Daoy (cell line): ENCODE measurements at regions not wholly inside any gene's neighbourhood (a gene's known extent, or its start where the extent isn't known, plus 50 kb on each side); places are given as distances from the start of the nearest gene placed in this dataset.

Experiments used
- DNase-seq: peaks from one replicate; pipeline ENCODE4 v3.0.0-alpha.2; 2015; ENCODE audit warnings: low read depth

DNA sequence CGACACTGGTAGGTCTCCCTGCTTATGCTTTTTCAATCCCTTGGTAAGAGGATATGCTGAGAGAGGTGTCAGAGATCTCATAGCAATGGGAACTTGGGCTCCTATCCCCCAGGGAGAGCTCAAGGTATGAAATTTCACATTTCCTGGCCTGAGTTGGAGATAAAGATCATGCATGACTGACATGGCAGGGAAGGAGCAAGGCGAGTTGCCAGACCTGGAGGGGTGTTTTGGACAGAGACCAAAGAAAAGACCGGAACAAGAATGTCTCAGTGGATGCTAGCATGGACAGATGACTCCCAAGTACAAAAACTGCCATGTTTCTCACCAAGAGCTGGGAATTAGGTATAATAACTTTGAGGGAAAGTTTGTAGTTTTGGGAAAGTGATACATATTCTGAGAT lies 334.1 kb upstream of the B3GALT2 start:
- peak; percentile 33 for DNase-seq

DNA sequence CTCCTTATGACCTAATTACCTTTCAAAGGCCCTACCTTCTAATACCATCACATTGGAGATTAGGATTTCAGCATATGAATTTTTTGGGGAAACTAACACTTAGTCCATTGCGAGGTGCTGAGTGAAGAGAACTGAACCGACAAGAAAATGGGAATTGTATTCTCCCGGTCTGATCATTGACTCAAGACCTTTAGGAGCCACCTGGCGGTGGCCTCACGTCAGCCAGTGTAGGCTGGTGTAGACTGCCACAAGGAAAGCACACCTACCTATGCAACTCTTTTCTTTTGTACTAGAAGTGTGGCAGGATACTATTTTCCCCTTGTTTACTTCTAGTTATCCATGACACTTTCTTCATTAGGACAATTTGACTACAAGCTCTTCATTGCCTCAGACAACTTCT lies 333.5 kb upstream of the B3GALT2 start:
- DNase-seq, result no peak

DNA sequence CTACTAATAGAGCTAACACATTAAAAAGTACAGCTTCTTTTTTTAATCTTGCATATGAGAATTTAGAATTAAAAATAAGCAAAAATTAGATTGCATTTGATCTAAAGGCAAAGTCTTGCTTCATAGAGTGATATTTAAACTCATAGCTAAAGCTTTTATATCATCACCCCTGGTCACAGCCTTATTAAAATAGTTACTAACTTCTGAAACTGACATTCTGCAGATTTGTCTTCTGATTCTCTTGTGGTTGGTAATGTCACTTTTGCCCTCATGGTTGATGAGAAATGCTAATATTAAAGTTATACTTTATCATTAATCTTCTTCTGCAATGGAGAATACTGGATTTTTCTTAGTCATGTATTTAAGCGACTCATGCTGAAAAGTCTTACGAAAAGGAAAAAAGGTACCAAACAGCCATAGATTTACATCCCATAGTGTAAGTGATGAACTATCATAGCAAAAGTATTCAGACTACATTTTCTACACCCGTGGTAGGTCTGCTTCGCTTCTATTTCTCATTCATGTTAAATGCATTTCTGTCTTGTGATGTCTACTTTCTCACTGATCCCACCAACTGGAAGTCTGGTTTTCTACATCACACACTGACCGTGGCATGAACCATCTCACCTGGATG lies 330.5 kb upstream of the B3GALT2 start:
- no peak for DNase-seq

DNA sequence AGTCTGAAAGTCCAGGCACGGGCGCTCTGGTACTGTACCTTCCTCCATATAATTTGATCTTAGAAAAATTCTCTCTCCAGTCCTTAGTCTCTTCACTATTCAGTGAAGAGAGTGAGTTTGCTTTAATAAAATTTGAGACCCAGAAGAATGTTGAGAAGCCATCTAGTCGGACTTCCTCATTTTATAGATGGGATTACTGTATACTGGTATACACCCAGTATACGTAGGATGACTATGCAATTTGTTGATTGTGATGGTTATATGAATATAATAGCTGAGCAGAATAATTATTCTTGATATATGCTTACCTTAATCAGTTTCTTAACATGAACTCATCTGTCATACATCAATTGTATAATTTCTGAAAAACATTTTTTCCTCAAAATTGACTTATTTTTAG lies 328.0 kb upstream of the B3GALT2 start:
- DNase-seq, result no peak

DNA sequence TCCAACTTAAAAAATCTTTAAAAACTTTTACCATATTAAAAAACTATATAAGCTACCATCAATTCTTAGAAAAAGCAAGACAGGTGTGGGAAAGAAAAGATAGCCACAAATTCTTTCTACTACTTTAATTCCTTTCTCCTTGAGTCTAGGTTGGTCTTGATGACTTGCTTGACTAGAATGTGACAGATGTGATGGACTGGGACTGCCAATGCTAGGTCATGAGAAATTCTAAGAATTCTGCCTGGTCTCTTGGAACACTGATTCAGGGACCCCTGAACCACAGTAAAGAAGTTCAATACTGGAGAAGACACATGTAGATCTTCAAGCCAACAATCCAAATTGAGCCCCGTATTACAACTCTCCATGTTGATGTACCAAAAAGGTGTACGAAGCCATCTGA lies 326.6 kb upstream of the B3GALT2 start:
- no peak for DNase-seq

DNA sequence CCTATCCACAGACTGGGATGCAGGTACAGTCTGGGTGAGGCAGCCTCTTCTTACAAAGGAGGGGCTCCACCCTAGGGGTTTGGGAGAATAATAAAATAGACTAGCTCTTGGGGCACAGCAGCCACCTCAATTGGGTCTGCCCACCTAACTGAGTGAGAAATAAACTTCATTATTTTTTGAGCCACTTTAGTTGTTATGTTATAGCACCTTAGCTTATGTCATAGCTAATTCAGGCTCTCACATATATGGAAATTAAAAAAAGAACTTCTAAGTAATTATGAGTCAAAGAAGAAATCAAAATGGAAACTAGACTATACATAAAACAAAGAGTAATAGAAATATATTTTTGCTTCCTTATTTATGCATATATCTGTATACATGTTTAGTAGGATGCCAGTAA lies 318.5 kb upstream of the B3GALT2 start:
- no peak for DNase-seq

DNA sequence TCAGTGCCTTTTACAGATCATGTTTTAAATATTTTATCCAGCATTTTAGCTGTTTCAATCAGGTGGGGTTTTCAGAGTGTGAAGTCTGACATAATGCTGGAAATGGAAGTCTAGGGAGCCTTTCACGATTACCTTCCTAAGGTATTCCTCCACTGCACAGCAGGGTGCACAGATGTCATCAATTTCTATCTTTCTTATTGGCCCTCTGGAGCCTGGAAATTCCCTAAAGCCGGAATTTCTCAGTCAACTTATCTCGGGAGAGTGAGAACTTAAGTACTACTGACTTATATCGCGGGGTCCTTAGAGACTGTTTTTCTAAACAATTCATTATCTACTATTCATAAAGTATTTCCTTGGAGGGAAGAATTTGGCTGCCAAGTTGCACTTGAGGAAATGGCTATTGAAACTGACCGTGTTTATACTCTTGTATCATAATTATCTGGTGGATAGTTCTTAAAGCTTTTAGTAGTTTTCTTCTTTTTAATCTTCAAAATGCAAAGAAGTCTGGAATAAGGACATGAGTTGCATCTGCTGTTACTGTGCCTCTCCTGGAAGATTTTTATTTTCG lies 311.8 kb upstream of the B3GALT2 start:
- peak; percentile 11 for DNase-seq

DNA sequence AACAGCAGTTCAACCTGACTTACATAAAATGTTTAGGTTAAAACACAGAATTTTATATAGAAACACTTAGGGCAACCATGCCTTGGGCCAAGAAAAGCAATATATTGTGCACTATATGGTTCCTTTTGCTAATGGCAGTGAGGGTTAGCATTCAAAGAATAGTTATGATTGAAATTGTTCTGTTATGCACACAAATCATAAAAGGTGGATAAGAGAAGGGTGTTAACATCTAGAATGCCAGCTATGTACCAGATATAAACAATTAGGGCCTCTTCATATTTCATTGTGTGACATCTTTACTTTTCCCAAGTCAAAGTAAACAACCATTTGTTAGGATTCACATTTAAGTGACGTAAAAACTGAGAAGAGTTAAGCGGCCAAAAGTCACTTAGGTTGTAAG lies 308.0 kb upstream of the B3GALT2 start:
- DNase-seq, result no peak

DNA sequence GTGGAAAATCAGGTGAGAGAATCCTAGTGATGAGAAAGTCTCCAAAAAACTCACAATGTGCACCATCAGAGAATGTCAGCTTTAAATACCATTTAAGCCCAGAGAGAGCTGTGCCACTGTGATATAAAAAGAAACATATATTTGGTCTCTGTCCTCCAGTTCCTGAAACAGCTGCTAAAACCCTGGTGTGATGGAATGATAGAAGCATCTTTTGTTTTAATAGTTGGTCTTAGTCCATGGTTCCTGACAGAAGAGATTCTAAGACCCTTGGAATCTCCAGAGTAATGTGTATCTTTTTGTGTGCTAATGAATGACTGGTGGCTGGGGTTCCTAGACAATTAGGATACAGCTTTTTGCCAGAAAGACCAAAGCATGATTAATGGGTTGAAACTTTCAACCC lies 302.8 kb upstream of the B3GALT2 start:
- DNase-seq, result no peak

DNA sequence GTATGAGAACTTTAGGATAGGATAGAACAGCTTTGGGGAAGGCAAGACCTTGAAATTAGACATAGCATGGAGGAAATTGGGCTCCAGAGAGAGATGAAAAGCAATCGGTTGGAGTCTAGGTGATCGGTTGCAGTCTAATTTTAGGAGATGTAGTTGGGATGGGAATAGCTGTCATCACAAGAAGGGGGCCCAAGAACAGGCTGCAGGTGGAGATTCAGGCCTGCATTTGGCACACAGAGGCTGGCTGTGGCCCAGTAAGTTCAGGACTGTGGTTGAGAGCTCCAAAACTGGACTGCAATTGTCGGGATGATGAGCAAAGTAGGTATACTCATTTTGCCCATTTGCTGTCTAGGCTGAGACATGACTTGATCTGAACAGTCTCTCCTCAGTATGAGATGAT lies 301.3 kb upstream of the B3GALT2 start:
- no peak for DNase-seq

DNA sequence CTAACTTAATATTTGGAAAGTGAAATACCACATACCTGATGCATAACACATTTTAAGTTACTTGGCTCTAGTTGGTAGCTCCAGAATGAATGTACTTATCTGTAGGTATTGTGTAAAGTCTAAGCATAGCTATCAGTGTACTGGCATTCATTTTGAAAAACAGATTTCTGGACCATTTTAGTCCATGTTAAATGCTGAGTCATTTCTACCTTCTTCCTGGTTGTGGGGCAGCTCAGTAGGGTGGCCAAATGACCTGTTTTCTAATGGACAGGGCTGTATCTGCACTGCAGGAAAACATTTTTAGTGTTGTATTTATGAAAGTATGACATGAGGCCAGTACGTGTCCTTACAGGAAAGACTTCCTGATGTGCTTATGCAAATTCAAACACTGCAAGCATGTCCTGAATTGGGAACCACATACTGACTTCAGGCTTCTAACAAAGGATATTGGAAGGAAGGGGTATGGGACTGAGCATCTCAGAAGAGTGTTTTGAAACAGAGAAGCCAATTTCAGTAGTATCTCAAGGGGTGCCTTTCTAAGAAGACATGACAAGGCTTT lies 300.3 kb upstream of the B3GALT2 start:
- no peak for DNase-seq

DNA sequence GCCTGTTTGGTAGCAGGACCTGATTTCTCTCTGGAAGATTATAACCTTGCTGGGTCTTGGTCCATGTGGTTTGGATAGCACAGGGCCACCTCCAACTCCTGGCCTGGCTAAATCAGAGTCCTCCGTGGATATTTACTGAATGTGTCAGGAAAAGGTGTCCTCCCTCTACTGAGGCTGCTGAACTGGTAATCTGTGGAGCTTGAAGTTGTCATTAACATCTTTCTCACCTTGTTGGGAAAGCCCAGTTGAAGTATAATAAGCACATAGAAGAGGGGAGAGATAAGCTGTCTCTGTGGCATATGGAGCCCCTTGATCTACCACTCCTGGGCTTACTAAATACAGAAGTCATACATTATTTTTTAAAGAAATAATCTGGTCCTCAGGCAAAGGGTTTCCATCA lies 294.3 kb upstream of the B3GALT2 start:
- DNase-seq, result no peak

DNA sequence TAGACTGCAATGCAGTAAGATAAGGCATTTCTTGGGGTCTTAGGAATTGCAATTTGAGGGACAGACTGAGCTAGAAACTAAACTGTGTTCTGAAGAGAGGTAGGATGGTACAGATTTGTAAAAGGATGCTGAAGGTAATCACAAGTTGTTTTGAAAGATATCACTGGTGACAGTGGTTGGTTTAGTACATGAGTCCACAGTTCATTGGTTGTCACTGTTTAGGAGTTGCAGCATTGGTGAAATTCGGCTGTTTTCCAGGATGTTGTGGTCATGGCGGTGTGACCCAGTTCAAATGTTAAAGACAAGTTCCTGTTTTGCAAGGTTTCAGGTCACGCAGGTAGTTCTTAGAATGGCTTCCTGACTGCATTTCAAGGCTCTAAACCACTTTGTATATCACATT lies 292.8 kb upstream of the B3GALT2 start:
- DNase-seq, result no peak

DNA sequence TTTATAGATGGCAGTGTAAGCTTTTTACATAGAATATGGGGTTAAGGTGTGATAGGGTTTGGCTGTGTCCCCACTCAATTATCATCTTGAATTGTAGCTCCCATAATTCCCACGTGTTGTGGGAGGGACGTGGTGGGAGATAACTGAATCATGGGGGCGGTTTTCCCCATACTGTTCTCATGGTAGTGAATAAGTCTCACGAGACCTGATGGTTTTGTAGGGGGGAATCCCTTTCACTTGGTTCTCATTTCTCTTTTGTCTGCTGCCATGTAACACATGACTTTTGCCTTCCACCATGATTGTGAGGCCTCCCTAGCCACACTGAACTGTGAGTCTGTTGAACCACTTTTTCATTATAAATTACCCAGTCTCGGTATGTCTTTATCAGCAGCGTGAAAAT lies 290.3 kb upstream of the B3GALT2 start:
- DNase-seq, result no peak

DNA sequence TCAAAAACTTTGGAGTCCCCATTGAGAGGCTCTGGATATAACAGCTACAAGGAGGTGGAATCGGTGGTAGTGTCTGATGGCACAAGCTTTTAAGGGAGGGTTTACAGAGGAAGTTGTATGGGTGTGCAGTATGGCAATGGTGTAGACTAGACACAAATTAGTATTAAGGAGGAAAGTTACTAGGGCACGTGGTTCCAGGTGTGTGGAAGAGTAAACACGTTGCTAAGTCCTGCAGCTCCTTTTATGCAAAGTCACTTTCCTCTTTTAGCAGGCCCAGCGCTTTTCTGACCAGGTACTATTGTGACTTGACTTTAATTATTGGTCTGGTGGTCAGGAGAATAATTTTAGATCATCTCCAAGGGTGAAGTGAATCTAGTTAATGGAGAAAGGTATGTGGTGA lies 287.5 kb upstream of the B3GALT2 start:
- no peak for DNase-seq

DNA sequence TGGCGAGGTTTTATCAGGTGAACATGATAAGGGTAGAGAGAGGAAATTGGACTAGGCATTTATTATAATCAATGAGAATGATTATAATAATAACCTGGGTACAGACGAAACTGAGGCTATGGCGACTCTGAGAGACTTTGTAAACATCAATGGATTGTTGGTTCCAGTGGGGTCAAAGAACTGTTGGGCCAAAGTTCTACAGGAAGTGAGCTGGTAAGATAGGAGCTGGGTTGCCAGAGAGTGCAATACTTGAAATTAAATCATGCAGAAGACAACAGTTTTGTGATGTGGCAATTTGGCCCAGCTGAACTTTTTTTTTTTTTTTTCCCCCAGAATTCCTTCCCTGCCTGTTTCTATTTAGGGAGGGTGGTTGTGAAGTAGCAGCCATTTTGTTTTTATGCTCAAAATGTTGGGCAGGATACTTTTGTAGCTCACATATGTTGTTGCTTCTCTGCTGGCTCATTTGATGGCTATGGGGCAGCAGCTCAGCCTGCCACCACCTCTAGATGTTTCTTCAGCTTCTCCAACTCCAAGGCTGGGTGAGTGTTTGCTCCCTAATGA lies 286.5 kb upstream of the B3GALT2 start:
- DNase-seq, result no peak

DNA sequence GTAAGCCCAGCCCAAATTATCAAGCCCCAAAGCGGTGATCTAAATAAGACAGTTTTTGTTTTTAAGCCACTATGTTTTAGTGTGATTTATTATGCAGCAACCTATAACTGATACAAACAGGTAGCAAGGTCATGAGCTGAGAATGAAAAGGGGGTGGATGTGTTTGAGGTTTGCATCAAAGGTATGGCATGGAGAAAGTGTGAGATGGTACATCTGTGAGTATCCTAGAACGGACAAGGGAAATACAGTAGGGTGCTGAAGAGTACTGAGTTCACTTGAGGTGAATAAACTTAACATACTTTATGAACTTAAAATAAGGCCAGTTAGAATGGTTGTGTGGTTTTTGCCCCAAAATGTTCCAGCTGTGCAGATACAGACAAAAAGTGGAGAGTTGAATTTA lies 286.0 kb upstream of the B3GALT2 start:
- no peak for DNase-seq

DNA sequence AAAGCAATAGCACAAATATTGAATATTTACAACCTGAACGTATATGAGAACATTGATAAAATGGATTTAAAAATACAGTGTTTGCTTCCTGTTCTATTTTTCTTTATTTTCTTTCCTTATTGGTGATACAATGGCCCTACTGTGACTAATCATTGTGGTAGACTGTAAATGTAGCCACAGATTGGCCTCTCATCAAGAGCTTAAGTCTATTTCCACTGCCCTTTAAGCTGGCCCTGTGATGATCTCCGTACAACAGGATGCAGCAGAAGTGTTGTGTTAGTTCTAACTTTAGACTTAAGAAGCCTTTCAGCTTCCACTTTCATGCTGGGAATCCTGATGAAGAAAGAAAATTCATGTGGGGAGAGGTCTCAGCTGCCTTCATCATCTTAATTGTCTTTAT lies 285.6 kb upstream of the B3GALT2 start:
- no peak for DNase-seq

DNA sequence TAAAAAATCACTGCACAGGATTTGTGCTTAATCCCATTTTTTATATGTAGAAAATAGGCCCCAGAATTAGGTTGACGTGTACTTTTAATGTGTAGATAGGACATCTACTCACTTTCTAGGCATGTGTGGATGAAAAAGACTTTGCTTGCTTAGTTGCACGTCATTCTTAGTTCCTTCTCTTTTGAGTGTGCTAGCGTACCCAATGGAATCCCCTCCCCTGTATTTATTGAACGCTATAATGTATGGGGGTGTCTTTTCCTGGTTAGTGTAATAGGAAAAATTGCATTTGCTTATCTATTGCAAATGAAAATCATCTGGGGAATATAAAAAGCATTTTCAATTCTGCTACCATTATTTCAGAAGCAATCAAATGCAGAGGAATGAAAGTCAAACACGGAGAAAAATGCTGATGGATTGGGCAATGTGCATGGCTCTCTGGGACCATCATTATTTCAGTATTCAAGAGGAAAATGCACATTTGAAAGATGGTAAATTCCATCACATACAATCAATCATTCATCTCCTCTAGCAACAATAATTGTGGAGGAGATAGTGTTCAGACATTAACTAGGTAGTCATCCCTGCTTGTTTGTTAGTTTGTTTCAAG lies 277.0 kb upstream of the B3GALT2 start:
- no peak for DNase-seq

DNA sequence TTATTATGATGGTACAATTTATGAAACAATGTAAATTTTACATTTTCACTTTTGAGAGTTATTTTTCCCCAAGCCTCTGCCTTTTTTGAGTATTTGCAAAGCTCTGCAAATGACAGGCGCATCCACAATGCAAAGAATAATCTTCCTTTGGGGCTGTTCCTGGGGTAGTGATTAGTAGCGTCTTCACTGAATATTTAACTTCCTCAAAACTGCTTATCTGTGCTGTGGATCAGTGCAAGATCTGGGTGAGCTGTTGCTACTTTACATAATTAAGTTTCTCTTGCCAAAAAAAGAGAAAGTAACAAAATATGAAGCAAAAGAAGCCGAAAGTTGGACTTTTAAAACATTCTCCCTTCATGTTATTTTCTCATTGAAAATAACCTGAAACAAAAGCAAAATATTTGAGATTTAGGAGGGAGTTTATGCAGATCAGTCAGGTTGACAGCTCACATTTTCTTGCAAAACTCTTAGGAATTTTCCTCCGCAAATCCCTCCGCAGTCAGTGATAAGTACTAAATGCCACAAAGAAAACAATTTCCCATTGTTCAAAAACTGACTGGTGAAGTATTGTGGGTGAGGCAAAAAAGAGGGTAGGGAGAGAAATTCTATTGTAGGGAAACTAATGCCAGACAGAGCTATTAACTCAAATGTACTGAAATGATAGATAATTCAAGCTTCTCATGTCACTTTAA lies 276.4 kb upstream of the B3GALT2 start:
- DNase-seq, result peak; percentile 25

DNA sequence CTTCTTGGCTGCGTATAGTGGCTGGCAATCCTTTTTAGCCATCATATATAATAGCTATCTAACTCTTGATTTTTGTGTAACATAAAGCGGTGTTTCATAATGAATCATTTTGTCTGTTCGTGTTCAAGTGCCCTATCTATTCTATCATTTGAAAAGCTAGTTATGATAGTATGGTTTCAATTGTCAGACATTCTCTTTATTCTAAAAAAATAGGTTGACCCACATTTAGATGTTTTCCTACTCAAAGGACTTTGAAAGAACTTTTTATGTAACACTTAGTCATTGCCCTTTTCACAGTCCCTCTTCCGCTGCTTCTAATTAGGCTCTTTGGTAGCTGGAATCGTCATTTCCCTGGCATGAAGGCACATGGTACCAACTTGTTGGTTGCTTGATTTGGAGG lies 272.2 kb upstream of the B3GALT2 start:
- peak; percentile 29 for DNase-seq

DNA sequence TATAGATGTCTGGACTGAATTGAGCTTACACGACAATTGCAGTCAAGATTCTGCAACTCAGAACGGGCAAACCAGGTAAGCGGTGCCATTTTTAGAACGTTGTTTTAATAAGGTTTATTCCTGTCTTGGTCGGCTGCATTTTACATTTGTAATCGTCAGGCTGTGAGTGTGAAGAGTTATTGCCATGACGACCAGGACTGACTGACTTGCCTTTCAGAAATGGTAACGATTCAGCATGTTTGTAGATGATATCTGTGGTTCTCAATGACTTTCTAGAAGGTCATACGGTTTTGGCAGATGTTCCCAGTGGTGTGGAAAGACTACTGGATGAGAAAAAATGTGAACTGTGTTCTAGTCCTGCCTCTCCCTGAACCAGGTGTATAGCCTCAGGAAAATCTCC lies 271.3 kb upstream of the B3GALT2 start:
- DNase-seq, result no peak
